Mesenchymal stem cell (in vitro differentiated cells and primary cell): ENCODE measurements at regions not wholly inside any gene's neighbourhood (a gene's known extent, or its start where the extent isn't known, plus 50 kb on each side); places are given as distances from the start of the nearest gene placed in this dataset.

ENCODE experiments used
- DNase-seq: peaks from one replicate; pipeline ENCODE4 v3.0.0-alpha.2; 2013
- H2AFZ ChIP-seq: one replicate; pipeline ENCODE4 v1.6.1; 2013; ENCODE audit warnings: low read depth, mild to moderate bottlenecking, control low read depth, inconsistent platforms, low read length, moderate library complexity
- H2AK5ac ChIP-seq: 2 replicates; pipeline ENCODE4 v1.6.1; 2013; ENCODE audit warnings: low read length, moderate library complexity, mild to moderate bottlenecking, inconsistent platforms; ENCODE audit not compliant: severe bottlenecking
- H2BK120ac ChIP-seq: one replicate; pipeline ENCODE4 v1.6.1; 2013; ENCODE audit warnings: low read depth, mild to moderate bottlenecking, inconsistent platforms, low read length, moderate library complexity
- H2BK12ac ChIP-seq, 2 experiments: one replicate each; pipeline ENCODE4 v1.6.1; 2013; ENCODE audit warnings: inconsistent platforms in 2 of 2, low read length in 2 of 2, mild to moderate bottlenecking in 2 of 2, moderate library complexity in 2 of 2, control low read depth in 1 of 2
- H2BK15ac ChIP-seq: one replicate; pipeline ENCODE4 v1.6.1; 2013; ENCODE audit warnings: mild to moderate bottlenecking, low read depth, inconsistent platforms; ENCODE audit not compliant: poor library complexity, severe bottlenecking
- H2BK5ac ChIP-seq: 2 replicates; pipeline ENCODE4 v1.6.1; 2013; ENCODE audit warnings: low read depth, mild to moderate bottlenecking, low read length, control low read depth, inconsistent platforms; ENCODE audit not compliant: poor library complexity, severe bottlenecking
- H3K14ac ChIP-seq, 2 experiments: one replicate each; pipeline ENCODE4 v1.6.1; 2013; ENCODE audit warnings: inconsistent platforms in 2 of 2, low read length in 2 of 2, control low read depth in 1 of 2, mild to moderate bottlenecking in 1 of 2, moderate library complexity in 1 of 2
- H3K18ac ChIP-seq, 2 experiments: one replicate each; pipeline ENCODE4 v1.6.1; 2013; ENCODE audit warnings: inconsistent platforms in 2 of 2, low read length in 2 of 2, control low read depth in 1 of 2, low read depth in 1 of 2, mild to moderate bottlenecking in 1 of 2
- H3K23ac ChIP-seq, 2 experiments: one replicate each; pipeline ENCODE4 v1.6.1; 2013; ENCODE audit warnings: inconsistent platforms in 2 of 2, low read length in 2 of 2, mild to moderate bottlenecking in 2 of 2, moderate library complexity in 2 of 2, control low read depth in 1 of 2
- H3K27ac ChIP-seq: 2 replicates; pipeline ENCODE4 v1.5.1; 2013; ENCODE audit warnings: mild to moderate bottlenecking, moderate library complexity, low read length, control low read depth, inconsistent platforms; ENCODE audit not compliant: poor library complexity, severe bottlenecking
- H3K27me3 ChIP-seq, 2 experiments: 2 replicates each; pipeline versions ENCODE4 v1.6.1 to v1.7.0; 2013; ENCODE audit warnings: low read length in 2 of 2, mild to moderate bottlenecking in 2 of 2, moderate library complexity in 2 of 2, control low read depth in 1 of 2, inconsistent platforms in 1 of 2; ENCODE audit not compliant: control insufficient read depth in 1 of 2, insufficient read depth in 1 of 2
- H3K36me3 ChIP-seq, 2 experiments: 2 replicates each; pipeline versions ENCODE4 v1.6.1 to v1.7.0; 2013; ENCODE audit warnings: low read length in 2 of 2, control low read depth in 1 of 2, inconsistent platforms in 1 of 2, low read depth in 1 of 2, mild to moderate bottlenecking in 1 of 2; ENCODE audit not compliant: insufficient read depth in 2 of 2, control insufficient read depth in 1 of 2
- H3K4ac ChIP-seq, 2 experiments: one replicate each; pipeline ENCODE4 v1.6.1; 2013; ENCODE audit warnings: inconsistent platforms in 2 of 2, low read length in 2 of 2, mild to moderate bottlenecking in 2 of 2, moderate library complexity in 2 of 2, control low read depth in 1 of 2, low read depth in 1 of 2
- H3K4me1 ChIP-seq: 2 replicates; pipeline ENCODE4 v1.6.1; 2013; ENCODE audit warnings: low read depth, low read length, control low read depth; ENCODE audit not compliant: control insufficient read depth, insufficient read depth
- H3K4me2 ChIP-seq: 2 replicates; pipeline ENCODE4 v1.6.1; 2013; ENCODE audit warnings: low read length, mild to moderate bottlenecking, inconsistent platforms; ENCODE audit not compliant: poor library complexity, severe bottlenecking
- H3K4me3 ChIP-seq, 2 experiments: 2 replicates each; pipeline versions ENCODE4 v1.5.1 to v1.7.0; 2013; ENCODE audit warnings: low read length in 2 of 2, mild to moderate bottlenecking in 2 of 2, control low read depth in 1 of 2, low read depth in 1 of 2; ENCODE audit not compliant: insufficient read depth in 1 of 2
- H3K79me1 ChIP-seq: replicated peaks from 2 replicates; pipeline ENCODE4 v1.6.1; 2013; ENCODE audit warnings: mild to moderate bottlenecking, control low read depth, low read length, inconsistent platforms; ENCODE audit not compliant: poor library complexity, severe bottlenecking
- H3K9ac ChIP-seq: 2 replicates; pipeline ENCODE4 v1.7.0; 2013; ENCODE audit warnings: mild to moderate bottlenecking, low read length, moderate library complexity
- H3K9me3 ChIP-seq: 2 replicates; pipeline ENCODE4 v1.7.0; 2013; ENCODE audit warnings: mild to moderate bottlenecking, low read length; ENCODE audit not compliant: control insufficient read depth
- H4K8ac ChIP-seq: one replicate; pipeline ENCODE4 v1.6.1; 2013; ENCODE audit warnings: inconsistent platforms, mild to moderate bottlenecking, low read length, moderate library complexity
- H4K91ac ChIP-seq: one replicate; pipeline ENCODE4 v1.6.1; 2013; ENCODE audit warnings: mild to moderate bottlenecking, low read length, inconsistent platforms
- WGBS: methylation state at CpG from one replicate; pipeline ENCODE4 v1.1.7; 2013; ENCODE audit warnings: mixed read lengths; 5-methylcytosine and 5-hydroxymethylcytosine counted together

DNA sequence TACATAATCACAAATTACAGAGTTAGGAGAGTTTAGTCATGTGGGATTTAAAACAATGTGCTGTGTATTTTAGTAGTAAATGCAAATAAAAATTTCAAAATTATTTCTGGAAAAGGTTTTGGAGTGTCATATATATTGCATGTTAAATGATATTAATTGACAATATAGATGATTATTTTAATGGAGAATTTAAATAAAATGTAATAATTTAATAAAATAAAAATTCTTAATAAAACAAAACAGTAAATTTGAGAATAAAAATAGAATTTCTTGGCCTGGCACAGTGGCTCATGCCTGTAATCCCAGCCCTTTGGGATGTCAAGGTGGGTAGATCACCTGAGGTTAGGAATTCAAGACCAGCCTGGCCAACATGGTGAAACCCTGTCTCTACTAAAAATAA lies 1442.8 kb upstream of the ALCAM start:
- H3K9me3 ChIP-seq = no peaks in the 10 kb centered on the region
- H2AK5ac ChIP-seq = no peak overlapping the region
- DNase-seq = no peak
- H2BK12ac ChIP-seq = no peak overlapping the region
- H3K36me3 ChIP-seq = no peaks in the 10 kb centered on the region
- H3K14ac ChIP-seq = no peak overlapping the region
- H2BK5ac ChIP-seq = no peak overlapping the region
- H4K8ac ChIP-seq = no peak overlapping the region
- no peak overlapping the region for H3K4ac ChIP-seq
- no peaks in the 10 kb centered on the region for H3K27me3 ChIP-seq
- no peak overlapping the region for H2BK120ac ChIP-seq
- H2BK15ac ChIP-seq = no peak overlapping the region
- no peak overlapping the region for H3K9ac ChIP-seq
- no peak overlapping the region for H3K18ac ChIP-seq
- no peak overlapping the region for H3K23ac ChIP-seq
- H4K91ac ChIP-seq = no peak overlapping the region
- H3K27ac ChIP-seq = no peak overlapping the region
- no peaks in the 10 kb centered on the region for H3K79me1 ChIP-seq
- H2AFZ ChIP-seq = no peak overlapping the region
- H3K4me3 ChIP-seq = no peak overlapping the region
- no peak overlapping the region for H3K4me2 ChIP-seq
- H3K4me1 ChIP-seq = no peaks in the 10 kb centered on the region

DNA sequence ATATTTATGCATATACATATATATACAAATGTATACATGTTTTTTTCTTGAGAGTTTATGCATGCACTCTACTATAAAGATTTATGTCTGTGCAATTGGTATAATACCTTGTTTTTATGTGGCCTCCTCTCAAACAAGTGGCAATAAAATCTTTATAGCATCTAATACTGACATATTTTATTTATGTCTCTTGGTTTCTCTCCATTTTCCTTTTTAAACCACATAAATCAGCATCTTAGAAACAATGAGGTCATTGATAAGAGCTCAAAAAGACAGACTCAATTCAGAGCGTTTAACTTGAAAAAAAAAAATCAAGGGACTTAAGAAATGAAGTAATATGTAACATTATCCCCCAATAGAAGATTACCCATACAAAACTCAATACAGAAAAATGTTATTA lies 1442.2 kb upstream of the ALCAM start:
- Histone ChIP-seq H2BK15ac (no peak overlapping the region), H3K27me3 (no peaks in the 10 kb centered on the region), H2BK5ac (no peak overlapping the region), H3K9ac (no peak overlapping the region), H3K18ac (no peak overlapping the region), H3K27ac (no peak overlapping the region), H3K14ac (no peak overlapping the region), H4K91ac (no peak overlapping the region), H3K4ac (no peak overlapping the region), H3K4me3 (no peak overlapping the region), H2AFZ (no peak overlapping the region), H3K23ac (no peak overlapping the region), H2BK120ac (no peak overlapping the region), H3K36me3 (no peaks in the 10 kb centered on the region), H3K4me1 (no peaks in the 10 kb centered on the region), H3K79me1 (no peaks in the 10 kb centered on the region), H3K4me2 (no peak overlapping the region), H3K9me3 (no peaks in the 10 kb centered on the region), H2BK12ac (no peak overlapping the region), H4K8ac (no peak overlapping the region), H2AK5ac (no peak overlapping the region)
- no CpG with 5 or more reads among the region's 1 CpG for WGBS
- DNase-seq = no peak

DNA sequence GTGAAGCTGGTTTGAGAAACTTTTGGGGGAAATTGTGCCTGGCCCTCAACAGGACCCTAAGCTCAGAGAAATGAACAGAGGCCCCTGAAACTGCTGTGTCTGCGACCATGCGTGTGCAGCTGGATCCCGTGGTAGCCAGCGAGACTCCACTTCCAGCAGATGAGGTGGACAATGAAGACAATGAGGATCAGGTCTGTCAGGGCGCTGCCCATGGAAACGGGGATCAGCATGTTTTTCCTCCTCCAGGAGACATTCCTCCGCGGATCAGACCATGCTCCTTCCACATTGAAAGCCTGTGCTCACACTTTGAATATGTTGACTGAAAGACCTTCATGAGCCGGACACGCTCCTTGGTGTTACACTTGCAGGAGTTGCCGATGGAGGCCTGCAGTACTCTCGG lies 1439.8 kb upstream of the ALCAM start:
- Histone ChIP-seq H3K14ac (no peak overlapping the region), H4K8ac (no peak overlapping the region), H3K27me3 (no peaks in the 10 kb centered on the region), H4K91ac (no peak overlapping the region), H3K4me1 (no peaks in the 10 kb centered on the region), H2BK5ac (no peak overlapping the region), H3K79me1 (no peaks in the 10 kb centered on the region), H3K9me3 (peaks cover 4% of the 10 kb centered on the region), H2AK5ac (no peak overlapping the region), H3K4me2 (no peak overlapping the region), H2BK120ac (no peak overlapping the region), H2AFZ (no peak overlapping the region), H3K23ac (no peak overlapping the region), H3K36me3 (no peaks in the 10 kb centered on the region), H3K4me3 (no peak overlapping the region), H3K18ac (no peak overlapping the region), H3K4ac (no peak overlapping the region), H2BK15ac (no peak overlapping the region), H3K27ac (no peak overlapping the region), H3K9ac (no peak overlapping the region), H2BK12ac (no peak overlapping the region)
- no peak for DNase-seq
- WGBS = 93% methylated on average over 11 of the region's 12 CpGs

DNA sequence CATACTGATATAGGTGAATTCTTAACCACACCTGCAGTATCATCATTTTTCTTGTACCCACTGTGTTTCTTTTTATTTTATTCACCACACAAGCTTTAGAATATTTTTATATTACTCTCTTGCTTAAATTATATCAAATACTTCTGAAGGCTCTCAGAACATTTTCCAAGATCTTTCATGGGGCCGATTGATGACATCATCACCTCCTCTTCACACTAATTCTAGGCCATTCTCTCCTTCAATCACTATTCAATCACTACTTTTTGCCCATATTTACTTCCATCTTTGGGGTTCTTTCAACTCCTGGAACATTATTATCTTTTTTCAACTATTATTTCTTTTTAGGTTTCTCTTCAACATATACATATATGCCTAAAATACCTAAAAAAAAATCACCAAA lies 1438.8 kb upstream of the ALCAM start:
- H3K79me1 ChIP-seq = no peaks in the 10 kb centered on the region
- peaks cover 4% of the 10 kb centered on the region for H3K9me3 ChIP-seq
- no peak for DNase-seq
- no peak overlapping the region for H2BK120ac ChIP-seq
- no peak overlapping the region for H3K4ac ChIP-seq
- no peak overlapping the region for H3K4me2 ChIP-seq
- no peak overlapping the region for H2BK15ac ChIP-seq
- no peak overlapping the region for H3K18ac ChIP-seq
- no peak overlapping the region for H2AK5ac ChIP-seq
- no peak overlapping the region for H3K4me3 ChIP-seq
- no peak overlapping the region for H2BK12ac ChIP-seq
- no peaks in the 10 kb centered on the region for H3K4me1 ChIP-seq
- no peak overlapping the region for H3K14ac ChIP-seq
- no peak overlapping the region for H3K27ac ChIP-seq
- no peak overlapping the region for H4K91ac ChIP-seq
- no peak overlapping the region for H2AFZ ChIP-seq
- no peak overlapping the region for H2BK5ac ChIP-seq
- no peak overlapping the region for H4K8ac ChIP-seq
- no peak overlapping the region for H3K23ac ChIP-seq
- H3K27me3 ChIP-seq = no peaks in the 10 kb centered on the region
- WGBS = 91% methylated on average over 1 of the region's 1 CpG
- H3K36me3 ChIP-seq = no peaks in the 10 kb centered on the region
- no peak overlapping the region for H3K9ac ChIP-seq
